SIG-M5 treated with dmso at 0.1 percent for 504 hours (cell line): ENCODE measurements at regions not wholly inside any gene's neighbourhood (a gene's known extent, or its start where the extent isn't known, plus 50 kb on each side); places are given as distances from the start of the nearest gene placed in this dataset.
A peak's percentile ranks its signal among the peaks of the same experiment; 100 is the strongest.
"Not testable (repeated sequence)": the region's sequence is repeated elsewhere in the genome, so short reads cannot be mapped to it uniquely, and the experiment has no call there.

ENCODE experiments used
- DNase-seq: peaks from one replicate; lab custom pipeline; 2025; ENCODE audit not compliant: unreplicated experiment; lab: John Stamatoyannopoulos, UW

DNA sequence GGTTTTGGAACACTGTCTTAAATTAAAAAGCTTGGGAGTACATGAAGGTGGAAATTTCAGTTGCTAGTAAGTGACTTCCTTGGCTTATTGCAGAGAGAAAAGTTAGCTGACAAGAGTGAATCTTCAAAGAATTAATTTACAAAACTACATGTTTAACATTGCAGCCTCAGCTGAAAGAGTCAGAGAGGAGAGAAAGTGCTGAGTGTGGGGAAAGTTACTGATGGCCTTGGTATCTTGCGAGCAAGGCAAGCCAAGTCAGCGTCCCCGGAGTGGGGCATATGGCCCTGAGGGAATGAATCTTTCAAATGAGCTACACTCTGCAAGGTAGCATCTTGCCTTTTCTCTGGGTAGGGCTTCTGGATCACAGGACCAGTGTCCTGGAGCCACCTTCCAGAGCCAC, 131.3 kb downstream of the LPIN1 start:
- DNase-seq = no peak

DNA sequence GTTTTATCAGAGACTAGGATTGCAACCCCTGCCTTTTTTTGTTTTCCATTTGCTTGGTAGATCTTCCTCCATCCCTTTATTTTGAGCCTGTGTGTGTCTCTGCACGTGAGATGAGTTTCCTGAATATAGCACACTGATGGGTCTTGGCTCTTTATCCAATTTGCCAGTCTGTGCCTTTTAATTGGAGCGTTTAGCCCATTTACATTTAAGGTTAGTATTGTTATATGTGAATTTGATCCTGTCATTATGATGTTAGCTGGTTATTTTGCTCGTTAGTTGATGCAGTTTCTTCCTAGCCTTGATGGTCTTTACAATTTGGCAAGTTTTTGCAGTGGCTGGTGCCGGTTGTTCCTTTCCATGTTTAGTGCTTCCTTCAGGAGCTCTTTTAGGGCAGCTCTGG, 138.8 kb downstream of the LPIN1 start:
- DNase-seq = not testable (repeated sequence)

DNA sequence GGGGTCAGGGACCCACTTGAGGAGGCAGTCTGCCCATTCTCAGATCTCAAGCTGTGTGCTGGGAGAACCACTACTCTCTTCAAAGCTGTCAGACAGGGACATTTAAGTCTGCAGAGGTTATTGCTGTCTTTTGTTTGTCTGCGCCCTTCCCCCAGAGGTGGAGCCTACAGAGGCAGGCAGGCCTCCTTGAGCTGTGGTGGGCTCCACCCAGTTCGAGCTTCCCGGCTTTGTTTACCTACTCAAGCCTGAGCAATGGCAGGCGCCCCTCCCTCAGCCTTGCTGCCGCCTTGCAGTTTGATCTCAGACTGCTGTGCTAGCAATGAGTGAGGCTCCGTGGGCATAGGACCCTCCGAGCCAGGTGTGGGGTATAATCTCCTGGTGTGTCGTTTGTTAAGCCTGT, 140.5 kb downstream of the LPIN1 start:
- not testable (repeated sequence) for DNase-seq

DNA sequence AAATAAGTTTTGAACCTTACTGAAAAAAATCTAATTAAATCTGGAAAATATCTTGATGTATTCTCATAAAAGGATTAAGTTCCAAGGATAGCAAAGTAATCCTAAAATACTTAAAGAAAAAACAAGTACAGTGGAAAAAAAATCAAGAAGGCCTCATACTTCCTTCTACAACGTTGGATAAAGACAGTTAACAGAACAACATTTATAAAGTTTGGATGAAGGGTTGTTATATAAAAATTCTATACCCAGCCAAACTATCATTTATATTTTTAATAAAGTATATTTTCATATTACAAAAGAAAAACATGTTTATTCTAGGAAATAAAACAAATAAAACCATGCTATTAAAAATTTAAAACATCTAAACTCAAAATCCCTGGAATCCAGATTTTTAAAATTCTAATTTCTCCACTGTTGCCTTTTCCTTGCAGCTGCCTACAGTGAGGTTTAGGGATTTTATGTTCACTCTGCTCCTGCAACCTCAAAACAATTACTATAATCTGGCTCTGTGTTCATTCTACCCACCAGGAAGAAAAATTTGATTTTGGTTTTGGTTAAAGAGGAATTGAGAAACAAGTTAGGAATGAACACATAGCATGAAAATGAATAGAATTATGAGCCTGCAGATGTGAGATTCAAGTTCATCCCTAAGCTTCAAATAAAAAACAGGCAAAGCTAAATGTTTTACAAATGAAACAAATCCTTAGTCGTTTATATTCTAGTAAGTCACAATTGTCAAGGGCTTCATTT, 142.8 kb downstream of the LPIN1 start:
- DNase-seq = no peak

DNA sequence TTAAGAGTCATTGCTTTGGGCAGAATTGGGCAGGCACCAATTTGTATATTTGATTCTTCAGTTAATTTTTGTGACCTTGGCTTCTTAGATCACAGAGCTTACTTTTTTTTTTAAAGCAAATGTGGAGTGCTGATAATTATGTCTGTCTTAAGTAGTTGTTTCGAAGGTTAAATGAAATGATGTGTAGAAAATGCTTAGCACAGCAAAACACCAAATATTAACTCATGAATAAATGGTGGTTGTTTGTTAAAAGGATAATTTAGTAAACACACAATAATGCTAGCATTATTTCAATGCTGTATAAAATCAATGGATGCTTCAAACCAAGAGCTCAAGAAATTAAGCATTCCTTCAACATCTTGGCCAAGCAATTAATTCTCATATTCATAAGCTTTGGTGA, 143.4 kb downstream of the LPIN1 start:
- DNase-seq = no peak

DNA sequence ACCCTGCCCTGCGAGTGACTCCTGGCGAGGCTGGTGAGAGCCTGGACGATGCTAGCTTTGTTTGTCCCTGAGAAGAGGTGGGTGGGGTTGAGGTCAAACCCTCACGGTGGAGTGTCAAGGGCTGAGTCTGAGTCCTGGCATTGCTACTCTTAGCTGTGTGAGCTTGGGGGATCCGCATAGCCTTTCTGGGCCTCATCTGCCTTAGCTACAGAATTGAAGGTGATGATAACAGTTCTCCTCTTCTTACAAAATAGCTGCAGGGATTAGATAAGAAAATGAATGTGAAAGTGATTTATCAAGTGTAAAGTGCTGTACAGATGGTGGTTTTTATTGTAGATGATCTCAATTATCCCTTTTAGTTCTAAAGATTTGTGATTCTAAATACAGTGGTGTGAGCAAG, 144.6 kb downstream of the LPIN1 start:
- no peak for DNase-seq

DNA sequence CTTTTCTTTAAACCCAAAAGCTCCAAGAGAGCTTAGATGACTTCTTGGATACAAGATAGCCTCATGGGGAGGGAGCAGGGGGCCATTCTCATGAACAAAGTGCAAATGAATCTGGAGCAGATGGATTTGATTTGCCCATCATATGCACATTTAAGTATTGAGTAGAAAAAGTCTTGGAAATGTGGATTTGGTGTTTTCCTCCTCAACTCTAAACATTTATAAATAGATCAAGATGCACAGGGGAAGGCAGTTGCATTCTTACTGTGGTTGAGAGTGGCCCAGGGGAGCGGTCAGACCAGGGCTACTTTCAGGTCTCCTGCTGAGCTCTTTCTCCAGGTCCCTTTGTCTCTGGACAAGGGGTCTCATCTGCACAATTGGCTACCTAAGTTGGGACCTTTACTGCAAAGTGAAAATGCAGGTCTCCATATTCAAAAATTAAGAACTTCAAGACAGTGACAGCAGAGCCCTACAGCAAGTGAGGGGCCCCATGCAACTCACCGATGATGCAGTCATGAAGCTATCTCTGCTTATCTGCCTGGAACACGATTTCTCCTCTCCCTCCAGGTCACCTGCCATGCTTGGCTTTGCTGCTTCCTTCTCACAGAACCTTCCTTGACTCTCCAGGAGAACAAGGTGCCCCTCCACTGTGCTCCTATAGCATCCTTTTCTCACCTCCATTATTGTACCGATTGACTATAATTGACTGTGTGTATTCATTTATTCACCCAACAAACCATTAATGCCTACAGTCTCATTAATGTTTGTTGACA, 145.4 kb downstream of the LPIN1 start:
- no peak for DNase-seq

DNA sequence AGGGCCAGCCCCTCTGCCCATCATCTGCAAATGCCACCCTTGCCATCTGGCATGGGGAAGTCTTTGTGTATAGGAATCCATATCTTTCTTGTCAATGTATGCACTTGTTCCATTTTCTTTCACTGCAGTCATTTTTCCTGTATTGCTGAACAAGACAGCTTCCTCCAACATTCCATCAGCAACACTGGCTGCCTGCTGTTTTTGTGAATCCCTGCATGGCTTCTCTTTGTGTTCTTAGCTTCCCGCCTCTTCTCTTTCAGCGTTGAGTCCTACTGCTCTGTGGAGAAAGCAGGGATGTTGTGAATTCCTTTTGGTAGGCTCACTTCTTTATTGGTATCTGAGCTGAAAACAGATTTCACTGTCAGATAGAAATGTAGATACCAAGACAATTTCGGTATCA, 150.0 kb downstream of the LPIN1 start:
- DNase-seq = no peak

DNA sequence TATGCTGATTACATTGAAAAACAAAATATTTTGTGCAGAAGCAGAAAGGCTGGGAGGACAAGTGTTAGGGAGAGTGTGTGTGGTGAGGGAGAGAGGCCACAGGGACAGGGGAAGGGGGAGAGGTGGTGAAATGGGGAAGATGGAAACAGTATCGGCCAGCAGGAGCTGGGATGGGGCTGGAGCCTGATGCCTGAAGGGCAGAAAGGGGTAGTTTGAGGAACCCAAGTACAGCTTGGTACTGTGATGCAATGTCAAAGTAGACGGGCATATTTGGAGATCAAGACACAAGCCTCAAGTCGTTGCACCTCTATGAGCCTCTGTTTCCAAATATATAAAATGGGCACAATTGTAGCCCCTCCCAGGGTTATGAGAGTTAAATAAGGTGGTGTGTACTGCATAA, 152.1 kb downstream of the LPIN1 start:
- peak; percentile 11 for DNase-seq

DNA sequence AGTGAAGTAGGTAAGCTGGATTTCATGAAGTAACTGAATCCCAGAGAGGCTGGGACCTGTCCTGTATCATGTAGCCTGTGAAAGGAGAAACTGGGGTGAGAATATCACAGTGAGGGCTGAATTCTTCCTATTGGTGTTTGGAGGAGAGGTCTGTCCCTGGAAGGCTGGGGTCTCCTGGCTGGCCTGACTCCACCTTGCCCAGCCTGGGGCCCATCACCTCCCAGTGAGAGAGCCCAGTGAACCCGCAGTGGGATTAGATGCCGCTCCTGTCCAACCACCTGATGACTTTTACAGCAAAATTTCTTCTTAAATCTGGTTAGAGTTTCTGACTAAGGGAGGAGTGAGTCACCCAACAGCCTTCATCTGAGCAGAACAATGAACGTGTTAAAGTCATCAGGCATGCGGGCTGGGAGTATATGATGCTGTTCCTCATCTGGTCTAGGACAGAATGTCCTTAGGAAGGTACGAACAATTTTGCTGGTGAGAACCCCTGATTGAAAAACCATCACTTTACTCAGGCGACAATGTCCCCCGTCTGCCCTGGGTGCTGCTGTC, 152.9 kb downstream of the LPIN1 start:
- no peak for DNase-seq

DNA sequence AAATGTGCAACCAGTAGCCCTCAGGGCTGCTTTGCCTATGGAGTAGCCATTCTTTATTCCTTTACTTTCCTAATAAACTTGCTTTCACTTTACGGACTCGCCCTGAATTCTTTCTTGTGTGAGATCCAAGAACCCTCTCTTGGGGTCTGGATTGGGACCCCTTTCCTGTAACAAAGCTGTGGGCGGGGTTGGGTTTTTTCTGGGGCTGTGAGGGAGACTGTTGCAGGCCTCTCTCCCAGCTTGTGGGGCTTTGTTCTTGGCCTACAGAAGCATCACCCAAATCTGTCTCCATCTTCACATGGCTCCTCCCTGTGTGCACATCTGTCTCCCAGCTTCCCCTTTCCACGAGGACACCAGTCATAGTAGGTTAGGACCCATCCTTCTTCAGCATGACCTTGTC, 154.5 kb downstream of the LPIN1 start:
- peak; percentile 14 for DNase-seq

DNA sequence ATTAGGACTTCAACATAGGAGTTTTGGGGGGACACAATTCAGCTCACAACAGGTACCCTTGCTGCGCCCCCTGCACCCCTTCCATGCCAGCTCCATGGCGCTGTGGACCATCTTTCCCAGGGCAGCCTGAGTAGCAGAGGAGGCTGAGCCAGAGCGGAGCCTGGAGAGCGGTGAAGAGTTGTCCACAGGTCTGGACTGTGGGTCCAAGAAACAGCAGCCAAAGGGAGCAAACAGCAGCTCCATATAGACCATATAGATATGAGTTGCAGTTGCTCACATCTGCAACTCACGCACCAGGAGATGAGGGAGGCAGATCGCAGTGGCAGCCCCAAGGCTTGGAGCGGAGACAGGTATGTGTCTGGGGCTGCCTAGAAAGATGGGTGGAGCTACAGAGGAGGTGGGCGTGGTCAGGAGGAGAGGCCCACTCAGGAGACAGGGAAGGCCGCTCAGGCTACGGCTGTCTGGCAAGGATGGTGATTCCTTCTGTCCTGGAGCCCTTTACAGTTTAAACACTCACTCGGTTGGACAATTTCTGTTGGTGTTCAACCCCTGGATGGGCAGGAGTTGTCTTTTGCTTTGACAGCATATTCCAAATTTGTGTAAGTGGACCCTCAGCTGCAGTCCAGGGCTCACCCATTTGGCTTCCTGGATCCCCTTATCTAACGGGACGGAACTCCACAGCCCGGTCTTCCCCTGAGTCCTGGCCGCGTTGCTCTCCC, 155.1 kb downstream of the LPIN1 start:
- DNase-seq = no peak

DNA sequence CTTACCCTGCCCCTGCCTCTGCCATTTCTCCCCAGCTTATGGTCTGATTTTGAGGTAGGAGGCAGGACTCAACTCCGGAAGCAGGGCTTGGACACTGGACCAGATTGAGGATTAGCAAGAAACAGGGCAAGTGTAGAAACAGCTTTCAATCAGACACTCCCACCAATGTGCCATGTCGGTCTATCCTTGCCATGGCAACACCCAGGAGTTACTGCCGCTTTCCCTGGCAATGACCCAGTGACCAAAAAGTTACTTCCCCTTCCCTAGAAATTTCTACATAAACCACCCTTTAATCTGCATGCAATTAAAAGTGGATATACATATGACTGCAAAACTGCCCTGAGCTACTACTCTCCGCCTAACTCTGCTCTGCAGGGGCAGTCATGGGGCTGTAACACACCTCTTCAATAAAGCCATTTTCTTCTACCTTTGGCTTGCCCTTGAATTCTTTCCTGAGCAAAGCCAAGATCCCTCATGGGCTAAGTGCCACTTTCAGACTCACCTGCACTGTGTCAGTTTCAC, 156.7 kb downstream of the LPIN1 start:
- peak; percentile 38 for DNase-seq

DNA sequence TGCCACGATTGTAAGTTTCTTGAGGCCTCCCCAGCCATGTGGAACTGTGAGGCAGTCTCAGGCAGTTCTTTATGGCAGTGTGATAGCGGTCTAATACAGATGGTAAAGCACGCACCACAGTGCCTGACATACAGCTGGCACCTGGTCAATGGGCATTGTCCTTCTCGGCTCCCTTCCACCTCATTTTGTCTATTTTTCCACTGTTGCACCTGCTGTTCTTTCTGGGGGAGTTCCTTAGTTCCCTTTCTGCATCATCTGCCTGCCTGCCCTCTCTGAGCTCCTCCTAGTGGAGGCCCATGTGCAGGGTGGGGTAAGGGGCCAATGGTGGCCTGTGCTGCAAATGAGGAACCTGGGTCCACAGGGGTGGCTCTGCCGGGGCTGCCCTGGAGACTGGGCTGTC, 157.6 kb downstream of the LPIN1 start:
- peak; percentile 77 for DNase-seq

DNA sequence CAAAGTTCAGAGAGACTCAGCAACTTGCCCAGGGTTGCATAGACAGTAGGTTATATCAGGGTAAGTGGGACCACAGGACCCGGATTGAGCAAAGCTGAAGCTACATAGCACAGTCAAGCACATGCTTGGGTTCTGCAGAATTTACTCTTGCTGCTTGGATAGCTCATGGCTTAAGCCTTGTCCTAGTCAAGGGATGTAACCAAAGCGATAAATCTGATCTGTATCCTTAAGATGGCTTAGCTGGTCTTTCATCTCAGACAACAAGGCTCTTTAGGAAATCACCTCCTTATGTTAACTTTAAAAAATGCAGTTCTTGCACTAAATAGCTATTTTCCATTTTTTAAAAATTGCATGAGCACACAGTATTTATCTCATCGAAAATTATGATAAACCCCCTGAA, 158.5 kb downstream of the LPIN1 start:
- DNase-seq = no peak

DNA sequence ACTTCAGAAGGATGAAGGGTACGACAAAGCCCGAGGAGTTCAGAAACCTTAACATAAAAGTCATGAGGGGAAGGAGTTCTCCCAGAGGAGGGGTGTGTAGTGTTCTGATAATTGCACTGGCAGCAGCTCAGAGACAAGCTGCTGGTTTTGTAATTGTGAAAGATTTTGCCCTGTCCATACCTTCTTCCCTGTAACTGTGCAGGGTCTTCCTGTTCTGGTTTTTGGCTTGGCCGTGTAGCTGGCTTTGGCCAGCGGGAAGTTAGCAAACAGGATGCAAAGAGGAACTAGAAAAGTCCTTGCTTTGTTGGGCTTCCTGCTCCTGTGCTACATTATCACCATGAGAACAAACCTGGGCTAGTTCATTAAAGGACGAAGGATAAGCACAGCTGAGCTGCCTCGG, 160.8 kb downstream of the LPIN1 start:
- peak; percentile 75 for DNase-seq

DNA sequence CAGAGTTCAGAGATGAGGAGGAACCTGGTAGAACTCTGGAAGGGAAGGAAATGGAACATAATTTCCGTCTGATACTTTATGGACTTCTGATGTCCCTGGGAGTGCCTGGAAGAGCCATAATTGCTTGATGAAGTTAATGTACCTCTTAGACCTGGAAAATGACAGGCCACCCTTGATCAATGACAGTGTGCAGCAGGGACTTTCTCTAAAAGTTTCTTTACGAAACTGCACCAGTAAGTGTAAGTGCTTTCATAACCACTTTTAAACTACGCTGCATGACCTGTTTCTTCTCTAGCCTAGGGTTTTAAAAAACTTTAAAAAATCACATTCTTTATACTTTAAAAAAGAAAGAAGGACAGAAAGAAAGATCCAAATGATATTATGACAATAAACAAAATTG, 164.5 kb downstream of the LPIN1 start:
- no peak for DNase-seq

DNA sequence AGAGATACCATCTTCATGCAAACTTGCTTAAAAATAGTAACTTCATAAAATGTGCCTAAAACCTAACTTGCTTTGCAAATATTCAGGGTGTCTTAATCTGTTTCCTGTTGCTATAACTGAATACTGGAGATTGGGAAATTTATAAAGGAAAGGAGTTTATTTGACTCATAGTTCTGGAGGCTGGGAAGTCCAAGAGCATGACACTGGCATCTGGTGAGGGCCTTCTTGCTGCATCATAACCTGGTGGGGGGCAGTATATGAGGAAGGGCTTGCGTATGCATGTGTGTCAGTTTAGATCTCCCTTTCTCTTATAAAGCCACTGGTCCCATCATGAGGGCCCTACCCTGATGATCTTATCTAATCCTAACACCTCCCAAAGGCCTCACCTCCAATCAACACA, 166.5 kb downstream of the LPIN1 start:
- DNase-seq = no peak

DNA sequence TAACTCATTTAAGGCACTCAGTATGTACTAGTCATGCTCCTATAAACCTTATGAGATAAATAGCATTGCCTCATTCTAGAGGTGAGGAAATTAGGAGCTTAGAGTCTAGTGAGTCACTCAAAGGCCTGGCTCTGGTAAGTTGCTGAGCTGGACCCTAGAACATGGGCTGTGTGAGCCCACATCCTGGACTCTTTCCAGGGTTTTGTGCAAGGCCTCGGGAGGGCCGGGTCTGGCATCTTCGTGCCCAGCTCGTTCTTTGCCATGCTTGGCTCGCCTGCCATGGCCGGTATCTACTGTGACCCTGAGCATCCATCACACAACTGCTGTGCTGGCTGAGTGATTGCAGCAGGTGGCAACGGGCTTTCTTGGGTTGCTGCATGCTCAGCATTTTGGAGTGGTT, 168.0 kb downstream of the LPIN1 start:
- peak; percentile 51 for DNase-seq

DNA sequence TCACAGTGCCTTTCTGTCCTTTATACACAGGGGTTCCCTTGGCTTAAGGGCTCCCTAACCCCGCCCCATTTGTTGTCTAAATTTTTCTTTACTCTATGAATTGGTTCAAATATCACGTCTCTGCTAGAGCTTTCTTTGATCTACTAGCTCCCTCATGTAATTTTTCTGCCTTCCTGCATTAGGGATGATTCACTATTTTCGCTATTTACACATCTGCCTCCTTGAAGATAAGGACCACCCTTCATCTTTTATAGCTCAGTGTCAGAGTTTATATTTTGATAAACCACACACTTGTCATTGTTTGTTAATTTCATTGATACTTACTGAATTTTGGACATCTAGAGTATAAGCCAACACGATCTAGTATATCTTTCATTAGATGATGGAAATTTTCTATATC, 169.2 kb downstream of the LPIN1 start:
- no peak for DNase-seq

DNA sequence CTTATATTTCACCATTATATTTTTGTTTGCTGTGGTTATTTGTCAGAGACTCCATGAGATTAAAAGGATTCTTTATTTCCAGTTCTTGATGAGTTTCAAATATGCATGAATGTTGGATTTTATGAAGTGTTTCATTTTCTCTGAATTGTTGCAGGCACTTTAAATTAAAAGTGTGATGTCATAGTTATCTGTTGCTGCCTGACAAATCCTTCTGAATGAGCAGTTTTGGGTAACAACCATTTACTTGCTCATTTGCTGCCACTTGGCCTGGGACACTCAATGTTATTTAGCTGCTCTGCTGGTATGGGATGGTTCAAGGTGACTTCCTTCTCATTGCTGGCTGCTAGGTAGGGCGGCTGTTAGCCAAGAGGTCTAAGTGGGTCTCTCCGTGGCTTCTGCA, 173.5 kb downstream of the LPIN1 start:
- DNase-seq = no peak
